ENCODE measurements at regions not wholly inside any gene's neighbourhood (a gene's known extent, or its start where the extent isn't known, plus 50 kb on each side); places are given as distances from the start of the nearest gene placed in this dataset.

DNA sequence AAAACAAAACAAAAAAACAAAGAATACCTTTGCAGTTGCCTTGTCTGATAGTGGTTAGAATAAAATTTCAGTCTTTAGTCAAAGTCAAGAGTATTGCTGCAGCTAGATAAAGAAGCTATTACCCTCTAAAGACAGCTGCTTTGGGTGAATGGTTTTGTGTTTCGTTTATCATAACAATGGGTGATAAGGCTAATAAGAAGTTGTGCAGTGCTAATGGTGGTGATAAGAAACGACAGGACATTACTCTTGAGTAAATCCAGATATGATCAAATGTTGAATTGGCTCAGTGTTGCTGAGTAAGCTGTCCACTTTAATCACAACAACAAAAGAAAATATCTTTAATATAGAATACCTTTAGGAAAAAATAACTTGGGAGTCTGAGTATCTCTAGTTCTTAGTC lies 1825.3 kb downstream of the SLITRK5 start:
- no peak for TF ChIP-seq CTCF (IDR thresholded peaks at IDR 0.05)
- no peak for TF ChIP-seq POLR2A (IDR thresholded peaks at IDR 0.05)
